SK-N-MC (cell line): ENCODE measurements at regions not wholly inside any gene's neighbourhood (a gene's known extent, or its start where the extent isn't known, plus 50 kb on each side); places are given as distances from the start of the nearest gene placed in this dataset.

Source experiments
- EZH2 ChIP-seq: fragments of 200-600 bp; sonication (generic); IDR thresholded peaks from one replicate; pipeline ENCODE4 v1.6.1; 2017; ENCODE audit warnings: antibody characterized with exemption
- FOXP2 ChIP-seq: optimal IDR thresholded peaks from 2 replicates; pipeline ENCODE3; 2011; ENCODE audit warnings: mild to moderate bottlenecking, moderate library complexity; ENCODE audit not compliant: insufficient read depth; ENCODE audit errors: extremely low read length, control extremely low read depth
- POLR2AphosphoS5 ChIP-seq: IDR thresholded peaks from 2 replicates; pipeline ENCODE4 v1.6.1; 2012; ENCODE audit warnings: mild to moderate bottlenecking, low read depth, low read length, borderline replicate concordance

- TF ChIP-seq FOXP2 (no peak), POLR2AphosphoS5 (no peak), EZH2 (no peak)
Observed at GRCh38 chr5:89851911-89852310, 557.6 kb downstream of the CETN3 start.
